ENCODE measurements at regions not wholly inside any gene's neighbourhood (a gene's known extent, or its start where the extent isn't known, plus 50 kb on each side); places are given as distances from the start of the nearest gene placed in this dataset.
"Not testable (repeated sequence)": the region's sequence is repeated elsewhere in the genome, so short reads cannot be mapped to it uniquely, and the experiment has no call there.

DNA sequence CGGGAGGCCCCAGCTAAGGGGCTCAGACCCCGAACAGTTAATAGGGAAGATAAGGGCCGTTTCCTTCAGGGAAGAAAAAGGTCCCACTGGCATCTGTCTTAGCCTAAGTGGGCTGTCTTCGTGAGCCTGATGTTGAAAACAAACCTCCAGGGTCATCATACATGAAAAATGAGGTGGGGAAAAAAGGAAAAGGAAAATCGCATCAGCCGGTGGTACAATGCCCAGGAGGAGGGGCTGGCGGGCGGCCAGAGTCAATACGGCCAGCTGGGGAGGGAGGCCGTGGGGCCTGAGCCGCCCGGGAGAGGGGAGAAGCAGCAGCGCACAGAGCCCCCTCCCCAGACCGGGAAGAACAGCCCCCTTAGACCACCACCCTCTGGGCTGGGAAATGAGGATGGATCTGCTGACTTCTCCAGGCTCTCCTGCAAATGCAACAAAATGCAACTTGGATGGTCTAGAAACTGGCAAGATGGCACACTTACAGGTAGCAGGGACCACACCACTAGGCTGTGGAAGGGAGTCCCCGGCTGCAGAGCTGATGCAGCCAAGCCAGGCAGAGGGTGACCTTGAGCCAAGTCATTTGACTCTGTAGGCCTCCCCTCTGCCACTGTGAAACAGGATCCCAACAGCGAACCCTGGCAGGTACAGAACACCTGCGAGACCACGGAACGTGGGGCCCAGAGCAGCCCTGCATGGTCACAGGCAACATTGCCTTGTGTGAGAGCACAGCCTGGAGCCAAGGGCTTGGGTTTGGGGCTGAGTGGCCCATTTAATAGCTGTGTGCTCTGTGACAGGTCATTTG lies 448.5 kb downstream of the SOX9 start:
- no peak for ATAC-seq (replicated peaks)
- Mint-ChIP-seq H3K27ac (no peak overlapping the region), H3K4me1 (peaks cover 19% of the 10 kb centered on the region), H3K27me3 (peaks cover 8% of the 10 kb centered on the region), H3K36me3 (ENCODE audit: low read depth) (no peaks in the 10 kb centered on the region), H3K9me3 (no peaks in the 10 kb centered on the region), H3K4me3 (no peak overlapping the region)

GRCh38 chr17:72571813-72572396 lies 451.1 kb downstream of the SOX9 start:
- Mint-ChIP-seq H3K4me1 (peaks cover 11% of the 10 kb centered on the region), H3K27ac (no peak overlapping the region), H3K36me3 (ENCODE audit: low read depth) (no peaks in the 10 kb centered on the region), H3K9me3 (no peaks in the 10 kb centered on the region), H3K4me3 (no peak overlapping the region), H3K27me3 (peaks cover 13% of the 10 kb centered on the region)
- ATAC-seq (replicated peaks): no peak

GRCh38 chr17:72572604-72573491 lies 452.0 kb downstream of the SOX9 start:
- Mint-ChIP-seq H3K27ac (no peak overlapping the region), H3K4me3 (no peak overlapping the region), H3K9me3 (no peaks in the 10 kb centered on the region), H3K4me1 (peaks cover 5% of the 10 kb centered on the region), H3K27me3 (peaks cover 13% of the 10 kb centered on the region), H3K36me3 (ENCODE audit: low read depth) (no peaks in the 10 kb centered on the region)
- ATAC-seq (replicated peaks): no peak

- H3K4me3 Mint-ChIP-seq; ATAC-seq (replicated peaks); H3K9me3 Mint-ChIP-seq; H3K27ac Mint-ChIP-seq; H3K4me1 Mint-ChIP-seq; H3K36me3 Mint-ChIP-seq (ENCODE audit: low read depth): not testable (repeated sequence)
- H3K27me3 Mint-ChIP-seq: peaks cover 13% of the 10 kb centered on the region
Observed at GRCh38 chr17:72573492-72573801, 452.6 kb downstream of the SOX9 start.

- Mint-ChIP-seq H3K36me3 (ENCODE audit: low read depth) (no peaks in the 10 kb centered on the region), H3K27ac (no peak overlapping the region), H3K4me1 (peaks cover 5% of the 10 kb centered on the region), H3K27me3 (peaks cover 13% of the 10 kb centered on the region), H3K9me3 (no peaks in the 10 kb centered on the region), H3K4me3 (no peak overlapping the region)
- ATAC-seq (replicated peaks): no peak
Observed at GRCh38 chr17:72574675-72575510, 454.1 kb downstream of the SOX9 start.

- H3K4me1 Mint-ChIP-seq: peaks cover 5% of the 10 kb centered on the region
- H3K4me3 Mint-ChIP-seq: no peak overlapping the region
- no peaks in the 10 kb centered on the region for H3K36me3 Mint-ChIP-seq (ENCODE audit: low read depth)
- H3K27me3 Mint-ChIP-seq: peaks cover 13% of the 10 kb centered on the region
- no peaks in the 10 kb centered on the region for H3K9me3 Mint-ChIP-seq
- H3K27ac Mint-ChIP-seq: no peak overlapping the region
- ATAC-seq (replicated peaks): no peak
Observed at GRCh38 chr17:72575542-72576233, 454.9 kb downstream of the SOX9 start.

GRCh38 chr17:72576289-72576759 lies 455.5 kb downstream of the SOX9 start:
- H3K4me1 Mint-ChIP-seq: peaks cover 5% of the 10 kb centered on the region
- no peak for ATAC-seq (replicated peaks)
- no peaks in the 10 kb centered on the region for H3K9me3 Mint-ChIP-seq
- H3K36me3 Mint-ChIP-seq (ENCODE audit: low read depth): no peaks in the 10 kb centered on the region
- no peak overlapping the region for H3K27ac Mint-ChIP-seq
- peaks cover 13% of the 10 kb centered on the region for H3K27me3 Mint-ChIP-seq
- H3K4me3 Mint-ChIP-seq: no peak overlapping the region

DNA sequence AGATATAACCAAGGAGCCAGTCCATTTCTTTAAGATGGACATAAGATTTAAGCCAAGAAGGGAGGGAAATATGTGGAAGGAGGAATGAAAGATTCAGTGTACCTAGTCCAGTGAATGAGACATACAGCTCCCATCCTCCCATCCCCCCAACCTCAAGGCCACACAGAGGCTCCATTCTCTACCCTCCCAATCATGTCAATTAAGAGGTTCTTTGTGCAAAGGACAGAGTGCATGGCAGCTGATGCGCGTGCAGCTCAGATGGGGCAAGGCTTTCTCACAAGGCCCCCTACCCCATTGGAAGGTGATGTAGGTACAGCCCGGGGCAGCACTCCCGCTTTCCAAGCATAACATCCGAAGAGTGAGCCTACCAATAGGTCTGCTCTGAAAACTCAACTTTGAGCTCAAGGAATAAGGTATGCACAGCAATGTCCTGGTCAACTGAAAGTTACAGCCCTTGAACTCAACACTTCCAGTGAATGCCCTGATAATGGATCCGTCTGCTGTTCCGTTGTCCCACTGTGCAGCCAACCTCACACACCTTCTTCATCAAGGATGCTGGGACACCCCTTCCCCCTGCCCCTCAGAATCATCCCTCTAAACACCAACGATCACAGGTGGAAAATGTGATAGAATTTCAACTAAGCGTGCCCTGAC lies 458.1 kb downstream of the SOX9 start:
- Mint-ChIP-seq H3K27ac (no peak overlapping the region), H3K4me3 (no peak overlapping the region), H3K9me3 (no peaks in the 10 kb centered on the region), H3K4me1 (no peaks in the 10 kb centered on the region), H3K27me3 (peaks cover 7% of the 10 kb centered on the region), H3K36me3 (ENCODE audit: low read depth) (no peaks in the 10 kb centered on the region)
- no peak for ATAC-seq (replicated peaks)

- ATAC-seq (replicated peaks): no peak
- no peaks in the 10 kb centered on the region for H3K4me1 Mint-ChIP-seq
Observed at GRCh38 chr17:72579990-72580320, 459.1 kb downstream of the SOX9 start.

DNA sequence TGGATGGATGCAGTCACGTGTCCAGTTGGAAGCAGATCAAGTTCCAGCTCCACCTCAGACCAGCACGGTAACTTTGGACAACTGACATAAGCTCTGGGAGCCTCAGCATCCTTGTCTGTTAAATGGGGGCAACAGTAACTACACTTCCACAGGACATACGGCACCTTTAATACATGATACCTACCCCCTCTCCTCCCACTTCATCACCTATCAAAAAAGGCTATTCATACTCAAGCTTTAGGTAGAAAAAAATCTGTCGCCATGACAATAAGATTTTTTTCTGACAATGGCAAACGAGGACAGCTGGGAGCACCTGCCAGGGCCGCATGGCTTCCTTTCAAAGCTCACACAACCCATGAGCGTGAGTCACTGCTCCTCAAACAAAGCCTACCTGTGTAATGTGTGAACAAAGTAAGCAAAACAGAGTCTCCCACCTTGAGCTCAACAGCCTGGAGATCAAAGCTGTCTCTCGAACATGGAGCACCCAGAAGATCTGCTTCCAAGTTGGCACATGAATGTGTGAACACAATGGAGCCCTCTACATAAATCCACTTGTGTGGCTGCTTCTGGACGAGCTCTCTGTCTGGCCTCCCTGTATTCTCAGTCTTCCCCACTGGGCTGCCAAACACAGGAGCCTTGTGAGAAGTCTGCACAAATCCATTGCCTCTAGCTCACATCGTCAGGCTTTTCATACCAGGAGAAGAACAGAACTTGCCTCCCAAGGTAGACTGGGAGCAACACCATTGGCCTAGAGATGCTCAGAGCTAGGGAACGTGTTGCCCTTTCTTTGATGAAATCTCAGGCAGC lies 459.7 kb downstream of the SOX9 start:
- H3K4me3 Mint-ChIP-seq: no peak overlapping the region
- no peaks in the 10 kb centered on the region for H3K9me3 Mint-ChIP-seq
- H3K4me1 Mint-ChIP-seq: no peaks in the 10 kb centered on the region
- no peak for ATAC-seq (replicated peaks)
- H3K27ac Mint-ChIP-seq: no peak overlapping the region
- no peaks in the 10 kb centered on the region for H3K27me3 Mint-ChIP-seq
- no peaks in the 10 kb centered on the region for H3K36me3 Mint-ChIP-seq (ENCODE audit: low read depth)

More at GRCh38 chr17:72579990-72580320, 459.1 kb downstream of the SOX9 start:
- no peak overlapping the region for H3K4me3 Mint-ChIP-seq
- no peaks in the 10 kb centered on the region for H3K27me3 Mint-ChIP-seq
- H3K36me3 Mint-ChIP-seq (ENCODE audit: low read depth): no peaks in the 10 kb centered on the region
- H3K9me3 Mint-ChIP-seq: no peaks in the 10 kb centered on the region
- no peak overlapping the region for H3K27ac Mint-ChIP-seq

DNA sequence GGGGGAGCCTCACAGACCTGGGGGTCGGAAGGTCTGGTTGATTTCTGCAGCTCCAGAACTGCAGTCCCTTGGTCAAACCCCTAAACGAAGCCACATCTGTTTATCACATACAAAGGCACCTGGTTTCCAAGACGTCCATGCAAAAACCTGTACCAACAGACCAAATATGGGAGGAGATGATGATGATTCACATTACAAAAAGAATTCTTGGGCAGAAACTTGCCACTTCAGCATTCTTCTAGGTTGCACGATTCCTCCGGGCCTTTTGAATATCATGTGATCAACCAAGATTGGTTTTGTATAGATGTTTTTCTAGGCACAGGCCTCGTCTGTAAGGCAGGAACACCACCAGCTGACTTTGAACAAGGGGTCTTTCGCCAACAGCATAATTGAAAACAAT lies 466.3 kb downstream of the SOX9 start:
- H3K27ac Mint-ChIP-seq: no peak overlapping the region
- H3K36me3 Mint-ChIP-seq (ENCODE audit: low read depth): no peaks in the 10 kb centered on the region
- H3K4me3 Mint-ChIP-seq: peak overlapping the region; percentile 64

DNA sequence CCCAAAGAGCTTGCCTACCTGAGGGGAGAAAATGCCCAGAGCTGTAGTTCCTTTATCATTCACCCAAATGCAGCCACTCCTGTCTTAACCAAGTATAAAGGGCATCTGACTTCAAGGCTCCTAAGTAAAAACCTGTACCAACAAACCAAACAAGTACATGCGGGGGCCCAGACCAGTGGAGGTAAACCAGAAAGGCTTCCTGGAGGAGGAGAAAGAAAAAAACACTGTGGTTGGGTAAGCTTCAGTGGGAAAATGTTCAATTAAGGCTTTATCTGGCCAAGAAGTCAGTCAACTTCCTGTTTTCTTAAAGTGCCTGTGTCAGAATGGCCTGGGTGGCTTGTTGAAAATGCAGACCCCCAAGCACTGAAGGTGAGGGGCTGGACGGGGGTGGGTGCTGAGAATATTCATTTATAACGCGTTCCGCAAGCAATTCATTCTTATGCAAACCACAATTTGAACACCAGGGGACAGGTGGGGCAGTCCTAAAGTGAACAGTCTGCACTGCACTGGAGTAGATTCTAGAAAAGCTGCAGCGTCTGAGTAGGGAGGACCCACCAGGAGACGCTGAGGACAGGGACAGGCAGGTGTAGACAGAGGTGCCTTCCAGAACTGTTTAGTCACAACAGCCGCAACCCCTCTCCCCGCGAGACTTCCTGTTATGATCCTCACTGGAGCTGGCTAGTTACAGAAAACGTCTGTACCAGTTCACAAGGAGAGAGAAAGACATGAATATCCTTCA lies 467.1 kb downstream of the SOX9 start:
- peaks cover 14% of the 10 kb centered on the region for H3K4me1 Mint-ChIP-seq
- peak; percentile 60 for ATAC-seq (replicated peaks)
- H3K36me3 Mint-ChIP-seq (ENCODE audit: low read depth): no peaks in the 10 kb centered on the region
- H3K27me3 Mint-ChIP-seq: peaks cover 12% of the 10 kb centered on the region
- peak overlapping the region; percentile 64 for H3K4me3 Mint-ChIP-seq
- H3K9me3 Mint-ChIP-seq: no peaks in the 10 kb centered on the region
- H3K27ac Mint-ChIP-seq: peak overlapping the region; percentile 62

More for the DNA sequence above, 466.3 kb downstream of the SOX9 start:
- Mint-ChIP-seq H3K27me3 (peaks cover 12% of the 10 kb centered on the region), H3K4me1 (peaks cover 14% of the 10 kb centered on the region), H3K9me3 (no peaks in the 10 kb centered on the region)
- ATAC-seq (replicated peaks): no peak

Data from activated T-helper 17 cell treated with anti-CD3 and anti-CD28 coated beads, Interleukin-2, amount 50 U/mL, for 72 hours (primary cell).